B cell (primary cell): ENCODE measurements at regions not wholly inside any gene's neighbourhood (a gene's known extent, or its start where the extent isn't known, plus 50 kb on each side); places are given as distances from the start of the nearest gene placed in this dataset.

Experiments
- ATAC-seq: fragments of 200-7000 bp; cut with Tn5 transposase; one replicate; pipeline ENCODE4 v1.10.0; 2021; ENCODE audit warnings: low read depth, mild to moderate bottlenecking, moderate number of reproducible peaks, moderate library complexity
- CTCF ChIA-PET: fragments of 350-600 bp; sonication (Branson Sonifier 250); formaldehyde crosslinking; loops from one replicate; lab custom pipeline; 2021; ENCODE audit warnings: antibody characterized with exemption, inconsistent platforms; lab: Charles Lee
- POLR2A ChIA-PET: fragments of 350-600 bp; sonication (Branson Sonifier 250); formaldehyde crosslinking; loops from one replicate; lab custom pipeline; 2021; ENCODE audit warnings: antibody characterized with exemption; lab: Charles Lee
- DNase-seq: peaks from one replicate; pipeline ENCODE4 v3.0.0; 2013
- H2AFZ ChIP-seq: 2 replicates; pipeline ENCODE4 v1.6.1; 2012; ENCODE audit warnings: mild to moderate bottlenecking, low read depth, low read length; ENCODE audit not compliant: insufficient read depth, poor library complexity, severe bottlenecking
- H3K27ac ChIP-seq, 2 donors: 1 replicate in 1 of 2; 2 replicates in 1 of 2; pipeline ENCODE4 v1.5.1; 2012 to 2013; ENCODE audit warnings: low read length in 2 of 2, mild to moderate bottlenecking in 2 of 2, moderate library complexity in 1 of 2
- H3K27me3 ChIP-seq, 4 experiments: fragments of 200-600 bp in 1 of 4; sonication (generic) in 1 of 4; replicated peaks in 1 of 4; 1 replicate in 2 of 4; 2 replicates in 2 of 4; pipeline versions ENCODE4 v1.6.1 to v1.7.0; 2013 to 2016; ENCODE audit warnings: low read length in 3 of 4, mild to moderate bottlenecking in 2 of 4, mixed read lengths in 1 of 4, moderate library complexity in 1 of 4; ENCODE audit not compliant: insufficient read depth in 4 of 4, control insufficient read depth in 3 of 4; ENCODE audit errors: control extremely low read depth in 1 of 4
- H3K36me3 ChIP-seq, 2 experiments: replicated peaks in 1 of 2; 1 replicate in 1 of 2; 2 replicates in 1 of 2; pipeline versions ENCODE4 v1.6.1 to v1.7.1; 2013; ENCODE audit warnings: low read length in 1 of 2; ENCODE audit not compliant: insufficient read depth in 2 of 2, control insufficient read depth in 1 of 2; ENCODE audit errors: control extremely low read depth in 1 of 2, extremely low read depth in 1 of 2
- H3K4me1 ChIP-seq, 2 donors: fragments of 200-600 bp in 1 of 2; sonication (generic) in 1 of 2; 1 replicate in 1 of 2; 2 replicates in 1 of 2; pipeline versions ENCODE4 v1.5.1 to v1.6.1; 2013 to 2017; ENCODE audit warnings: low read length in 2 of 2; ENCODE audit not compliant: control insufficient read depth in 2 of 2, insufficient read depth in 2 of 2
- H3K4me2 ChIP-seq: replicated peaks from 2 replicates; pipeline ENCODE3; 2012; ENCODE audit warnings: mild to moderate bottlenecking, low read depth, low read length; ENCODE audit not compliant: poor library complexity, severe bottlenecking
- H3K4me3 ChIP-seq, 5 experiments: fragments of 200-600 bp in 1 of 5; sonication (generic) in 1 of 5; 1 replicate in 3 of 5; 2 replicates in 2 of 5; pipeline versions ENCODE4 v1.5.1 to v1.7.0; 2011 to 2016; ENCODE audit warnings: low read length in 4 of 5, mild to moderate bottlenecking in 4 of 5, low read depth in 2 of 5, control low read depth in 1 of 5, moderate library complexity in 1 of 5; ENCODE audit not compliant: insufficient read depth in 1 of 5; ENCODE audit errors: control extremely low read depth in 1 of 5, extremely low read depth in 1 of 5
- H3K79me2 ChIP-seq: fragments of 200-600 bp; sonication (generic); one replicate; pipeline ENCODE4 v1.6.0; 2016; ENCODE audit warnings: low read length; ENCODE audit not compliant: control insufficient read depth, insufficient read depth
- H3K9ac ChIP-seq: fragments of 200-600 bp; sonication (generic); 2 replicates; pipeline ENCODE4 v1.6.1; 2017; ENCODE audit warnings: mild to moderate bottlenecking, low read length, moderate library complexity
- H3K9me3 ChIP-seq, 3 donors: one replicate each; pipeline versions ENCODE4 v1.6.1 to v1.7.1; 2013; ENCODE audit warnings: low read length in 2 of 3; ENCODE audit not compliant: control insufficient read depth in 2 of 3, insufficient read depth in 1 of 3; ENCODE audit errors: control extremely low read depth in 1 of 3
- H4K20me1 ChIP-seq: 2 replicates; pipeline ENCODE4 v1.6.0; 2012; ENCODE audit warnings: mild to moderate bottlenecking, low read length; ENCODE audit not compliant: insufficient read depth, control insufficient read depth, poor library complexity, severe bottlenecking
- H3K27ac Mint-ChIP-seq: one replicate; pipeline ENCODE4 v1.8.0; 2021; ENCODE audit warnings: mixed read lengths
- H3K27me3 Mint-ChIP-seq: one replicate; pipeline ENCODE4 v1.8.0; 2021; ENCODE audit warnings: mixed read lengths
- H3K4me1 Mint-ChIP-seq: one replicate; pipeline ENCODE4 v1.8.0; 2021; ENCODE audit warnings: mixed read lengths
- H3K4me3 Mint-ChIP-seq: one replicate; pipeline ENCODE4 v1.8.0; 2021; ENCODE audit warnings: mixed read lengths
- H3K9me3 Mint-ChIP-seq: one replicate; pipeline ENCODE4 v1.8.0; 2022; ENCODE audit warnings: mixed read lengths; ENCODE audit not compliant: insufficient read depth
- CTCF ChIP-seq: fragments of 200-600 bp; IDR thresholded peaks from one replicate; pipeline ENCODE4 v1.8.0; 2022; ENCODE audit warnings: antibody characterized with exemption, mild to moderate bottlenecking
- EZH2 ChIP-seq: IDR thresholded peaks from 2 replicates; pipeline ENCODE4 v1.6.1; 2012; ENCODE audit warnings: borderline replicate concordance, low read depth, mild to moderate bottlenecking, moderate library complexity, low read length; ENCODE audit not compliant: insufficient read depth, poor library complexity, severe bottlenecking
- WGBS: methylation state at CpG from one replicate; pipeline ENCODE4 v1.1.5; 2013; ENCODE audit warnings: missing lambda C conversion rate; ENCODE audit not compliant: insufficient coverage; 5-methylcytosine and 5-hydroxymethylcytosine counted together
- intact Hi-C: fragments of 100-400 bp; cut with micrococcal nuclease; formaldehyde crosslinking; loops from one replicate; pipeline ENCODE4 v1.10.0; 2022

- intact Hi-C loops, result no loop called here
Observed at GRCh38 chr4:92031825-92032224, 271.9 kb upstream of the GRID2 start.

GRCh38 chr4:92035666-92036065 is 268.1 kb upstream of the GRID2 start:
- Histone ChIP-seq H3K79me2 (no peaks in the 10 kb centered on the region), H3K4me2 (no peak overlapping the region), H3K9ac (no peak overlapping the region), H2AFZ (no peak overlapping the region), H3K36me3 (no peaks in the 10 kb centered on the region), H3K27ac (no peak overlapping the region), H4K20me1 (no peaks in the 10 kb centered on the region), H3K9me3 (peaks cover 0 to 3% (median 0%) of the 10 kb centered on the region in 3 donors), H3K4me1 (no peaks in the 10 kb centered on the region), H3K4me3 (no peak overlapping the region), H3K27me3 (no peaks in the 10 kb centered on the region)
- peaks cover 11% of the 10 kb centered on the region for H3K9me3 Mint-ChIP-seq
- ATAC-seq (no peak), DNase-seq (no peak)
- ChIA-PET POLR2A (no interaction called here), CTCF (no interaction called here)
- no peaks in the 10 kb centered on the region for H3K4me1 Mint-ChIP-seq
- WGBS, result 83% methylated on average over 1 of the region's 3 CpGs
- no peak overlapping the region for H3K4me3 Mint-ChIP-seq
- intact Hi-C loops, result no loop called here
- no peak for TF ChIP-seq EZH2
- no peak for TF ChIP-seq CTCF
- no peak overlapping the region for H3K27ac Mint-ChIP-seq
- H3K27me3 Mint-ChIP-seq, result no peaks in the 10 kb centered on the region

More at GRCh38 chr4:92031825-92032224, 271.9 kb upstream of the GRID2 start:
- H3K4me3 ChIP-seq, result no peak overlapping the region
- H3K36me3 ChIP-seq, result no peaks in the 10 kb centered on the region
- ChIA-PET CTCF (no interaction called here), POLR2A (no interaction called here)
- H3K27me3 ChIP-seq, result no peaks in the 10 kb centered on the region
- no peak overlapping the region for H3K9ac ChIP-seq
- ATAC-seq (no peak), DNase-seq (no peak)
- H4K20me1 ChIP-seq, result no peaks in the 10 kb centered on the region
- TF ChIP-seq EZH2 (no peak), CTCF (no peak)
- H3K79me2 ChIP-seq, result no peaks in the 10 kb centered on the region
- H3K27ac ChIP-seq, result no peak overlapping the region
- no peak overlapping the region for H3K4me2 ChIP-seq
- WGBS, result no CpG with 5 or more reads among the region's 2 CpGs
- H3K4me1 Mint-ChIP-seq, result no peaks in the 10 kb centered on the region
- no peak overlapping the region for H3K27ac Mint-ChIP-seq
- no peak overlapping the region for H3K4me3 Mint-ChIP-seq
- H3K9me3 ChIP-seq, result peaks cover 0 to 4% (median 0%) of the 10 kb centered on the region in 3 donors
- H3K9me3 Mint-ChIP-seq, result peaks cover 5% of the 10 kb centered on the region
- no peaks in the 10 kb centered on the region for H3K4me1 ChIP-seq
- H2AFZ ChIP-seq, result no peak overlapping the region
- H3K27me3 Mint-ChIP-seq, result no peaks in the 10 kb centered on the region
